GM12878 (cell line): ENCODE measurements at regions not wholly inside any gene's neighbourhood (a gene's known extent, or its start where the extent isn't known, plus 50 kb on each side); places are given as distances from the start of the nearest gene placed in this dataset.

Source experiments
- ATAC-seq: fragments of 200-7000 bp; cut with Tn5 transposase; 3 replicates; pipeline ENCODE4 v1.9.1; 2020; ENCODE audit warnings: mild to moderate bottlenecking, moderate library complexity
- BruUV-seq: library from RNA; stranded (reverse); fragments of 400-500 nt; replicated peaks from 2 replicates; lab custom pipeline; 2021; lab: Mats Ljungman, UMichigan
- CTCF ChIA-PET: fragments of 300-600 bp; sonication (Branson Sonifier 250); formaldehyde crosslinking; extraction: SDS; loops from one replicate; lab custom pipeline; 2021; ENCODE audit warnings: inconsistent platforms; lab: Yijun Ruan, JAX
- POLR2A ChIA-PET: fragments of 350-600 bp; formaldehyde crosslinking; extraction: SDS; loops from one replicate; lab custom pipeline; 2021; ENCODE audit warnings: inconsistent platforms; lab: Charles Lee
- RAD21 ChIA-PET: fragments of 300-600 bp; sonication (Branson Sonifier 250); formaldehyde crosslinking; loops from one replicate; lab custom pipeline; 2023; ENCODE audit warnings: antibody characterized with exemption; ENCODE audit not compliant: unreplicated experiment; lab: Charles Lee
- SMC1A ChIA-PET: fragments of 300-600 bp; sonication (Branson Sonifier 250); formaldehyde crosslinking; loops from one replicate; lab custom pipeline; 2023; ENCODE audit not compliant: unreplicated experiment, uncharacterized antibody; lab: Charles Lee
- DNase-seq: peaks from one replicate; pipeline ENCODE4 v3.0.0-alpha.2; 2011; ENCODE audit warnings: low read depth, low spot score
- FAIRE-seq: peaks from 3 replicates; lab custom pipeline; 2011; peaks lifted over from hg19 to GRCh38; lab: Jason Lieb, UNC
- H2AFZ ChIP-seq: 2 replicates; pipeline ENCODE4 v1.6.0; 2011; ENCODE audit warnings: low read depth, low read length, control low read depth; ENCODE audit not compliant: control insufficient read depth
- H3K27ac ChIP-seq: 2 replicates; pipeline ENCODE4 v1.5.1; 2011; ENCODE audit warnings: control low read depth; ENCODE audit not compliant: control insufficient read depth, insufficient read depth
- H3K27me3 ChIP-seq, 2 experiments: replicated peaks in 1 of 2; 2 replicates each; pipeline versions ENCODE4 v1.6.0 to v1.6.1; 2011; ENCODE audit warnings: low read length in 1 of 2; ENCODE audit not compliant: control insufficient read depth in 2 of 2, insufficient read depth in 2 of 2
- H3K36me3 ChIP-seq, 2 experiments: 2 replicates each; pipeline ENCODE4 v1.5.1; 2011; ENCODE audit warnings: low read length in 1 of 2; ENCODE audit not compliant: control insufficient read depth in 2 of 2, insufficient read depth in 2 of 2
- H3K4me1 ChIP-seq: 2 replicates; pipeline ENCODE4 v1.6.1; 2011; ENCODE audit warnings: mild to moderate bottlenecking, low read length, moderate library complexity, mixed read lengths; ENCODE audit not compliant: control insufficient read depth, insufficient read depth
- H3K4me2 ChIP-seq: 2 replicates; pipeline ENCODE4 v1.6.0; 2011; ENCODE audit warnings: control low read depth; ENCODE audit not compliant: control insufficient read depth, insufficient read depth
- H3K4me3 ChIP-seq: fragments of 200-600 bp; sonication (generic); 2 replicates; pipeline ENCODE4 v1.5.1; 2016
- H3K79me2 ChIP-seq: 2 replicates; pipeline ENCODE4 v1.6.0; 2011; ENCODE audit warnings: low read length; ENCODE audit not compliant: control insufficient read depth, insufficient read depth
- H3K9ac ChIP-seq: 2 replicates; pipeline ENCODE4 v1.8.0; 2011; ENCODE audit warnings: low read length, control low read depth, mixed read lengths; ENCODE audit not compliant: control insufficient read depth, insufficient read depth
- H3K9me3 ChIP-seq: replicated peaks from 3 replicates; pipeline ENCODE4 v1.5.1; 2011; ENCODE audit warnings: mild to moderate bottlenecking, low read length; ENCODE audit not compliant: control insufficient read depth, insufficient read depth
- H4K20me1 ChIP-seq: 2 replicates; pipeline ENCODE4 v1.6.0; 2011; ENCODE audit not compliant: control insufficient read depth, insufficient read depth
- FOS ChIP-seq: IDR thresholded peaks from 3 replicates; pipeline ENCODE4 v1.6.1; 2011; ENCODE audit warnings: borderline replicate concordance; ENCODE audit not compliant: insufficient read length; ENCODE audit errors: extremely low read depth
- MXI1 ChIP-seq: fragments of 150-350 bp; IDR thresholded peaks from 2 replicates; pipeline ENCODE4 v1.6.1; 2011; ENCODE audit warnings: low read depth, mild to moderate bottlenecking, inconsistent platforms, low read length, improper control_type of control experiment
- NFYA ChIP-seq: IDR thresholded peaks from 2 replicates; pipeline ENCODE4 v1.6.1; 2011; ENCODE audit warnings: low read depth, mild to moderate bottlenecking, low read length, improper control_type of control experiment, borderline replicate concordance
- NR2C2 ChIP-seq: IDR thresholded peaks from 2 replicates; pipeline ENCODE4 v1.6.1; 2011; ENCODE audit warnings: borderline replicate concordance, low read depth; ENCODE audit not compliant: control insufficient read depth, insufficient read length
- RELB ChIP-seq: fragments of 450-650 bp; IDR thresholded peaks from 2 replicates; pipeline ENCODE4 v1.6.1; 2017; ENCODE audit warnings: low read depth, mild to moderate bottlenecking, moderate library complexity
- SUZ12 ChIP-seq: fragments of 200-600 bp; sonication (generic); IDR thresholded peaks from one replicate; pipeline ENCODE4 v1.6.1; 2018; ENCODE audit warnings: antibody characterized with exemption, mild to moderate bottlenecking; ENCODE audit not compliant: unreplicated experiment
- WGBS: methylation state at CpG from one replicate; pipeline ENCODE4 v1.1.6; 2016; ENCODE audit warnings: low lambda C conversion rate; ENCODE audit not compliant: insufficient replicate concordance, insufficient coverage; ENCODE audit errors: missing lambda C conversion rate; 5-methylcytosine and 5-hydroxymethylcytosine counted together
- in situ Hi-C: fragments of 300-500 bp; cut with MboI; formaldehyde crosslinking; loops from 9 replicates; pipeline ENCODE4 v1.14.3; 2018; ENCODE audit warnings: mixed read lengths
- intact Hi-C: fragments of 100-400 bp; cut with micrococcal nuclease; formaldehyde crosslinking; loops from one replicate; pipeline ENCODE4 v1.14.2; 2022; ENCODE audit not compliant: unreplicated experiment
- TF ChIP-seq, protein P1 (sequence below): fragments of 450-650 bp; IDR thresholded peaks from 2 replicates; pipeline ENCODE4 v1.6.1; 2017; ENCODE audit warnings: mild to moderate bottlenecking, moderate library complexity
- TF ChIP-seq, protein P2 (sequence below): fragments of 450-650 bp; IDR thresholded peaks from 2 replicates; pipeline ENCODE4 v1.6.1; 2014; ENCODE audit warnings: mild to moderate bottlenecking

- TF ChIP-seq, protein P1, sequence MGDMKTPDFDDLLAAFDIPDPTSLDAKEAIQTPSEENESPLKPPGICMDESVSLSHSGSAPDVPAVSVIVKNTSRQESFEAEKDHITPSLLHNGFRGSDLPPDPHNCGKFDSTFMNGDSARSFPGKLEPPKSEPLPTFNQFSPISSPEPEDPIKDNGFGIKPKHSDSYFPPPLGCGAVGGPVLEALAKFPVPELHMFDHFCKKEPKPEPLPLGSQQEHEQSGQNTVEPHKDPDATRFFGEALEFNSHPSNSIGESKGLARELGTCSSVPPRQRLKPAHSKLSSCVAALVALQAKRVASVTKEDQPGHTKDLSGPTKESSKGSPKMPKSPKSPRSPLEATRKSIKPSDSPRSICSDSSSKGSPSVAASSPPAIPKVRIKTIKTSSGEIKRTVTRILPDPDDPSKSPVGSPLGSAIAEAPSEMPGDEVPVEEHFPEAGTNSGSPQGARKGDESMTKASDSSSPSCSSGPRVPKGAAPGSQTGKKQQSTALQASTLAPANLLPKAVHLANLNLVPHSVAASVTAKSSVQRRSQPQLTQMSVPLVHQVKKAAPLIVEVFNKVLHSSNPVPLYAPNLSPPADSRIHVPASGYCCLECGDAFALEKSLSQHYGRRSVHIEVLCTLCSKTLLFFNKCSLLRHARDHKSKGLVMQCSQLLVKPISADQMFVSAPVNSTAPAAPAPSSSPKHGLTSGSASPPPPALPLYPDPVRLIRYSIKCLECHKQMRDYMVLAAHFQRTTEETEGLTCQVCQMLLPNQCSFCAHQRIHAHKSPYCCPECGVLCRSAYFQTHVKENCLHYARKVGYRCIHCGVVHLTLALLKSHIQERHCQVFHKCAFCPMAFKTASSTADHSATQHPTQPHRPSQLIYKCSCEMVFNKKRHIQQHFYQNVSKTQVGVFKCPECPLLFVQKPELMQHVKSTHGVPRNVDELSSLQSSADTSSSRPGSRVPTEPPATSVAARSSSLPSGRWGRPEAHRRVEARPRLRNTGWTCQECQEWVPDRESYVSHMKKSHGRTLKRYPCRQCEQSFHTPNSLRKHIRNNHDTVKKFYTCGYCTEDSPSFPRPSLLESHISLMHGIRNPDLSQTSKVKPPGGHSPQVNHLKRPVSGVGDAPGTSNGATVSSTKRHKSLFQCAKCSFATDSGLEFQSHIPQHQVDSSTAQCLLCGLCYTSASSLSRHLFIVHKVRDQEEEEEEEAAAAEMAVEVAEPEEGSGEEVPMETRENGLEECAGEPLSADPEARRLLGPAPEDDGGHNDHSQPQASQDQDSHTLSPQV: no peak
- TF ChIP-seq NR2C2: no peak
- TF ChIP-seq, all 136 proteins: peak for 0
These were observed 180.4 kb downstream of the KATNAL1 start (continued) for GRCh38 chr13:30126903-30127428.

GRCh38 chr13:30125422-30126073, 181.8 kb downstream of the KATNAL1 start:
- intact Hi-C loops (no loop called here), in situ Hi-C loops (no loop called here)
- FAIRE-seq: no peak
- Histone ChIP-seq H4K20me1 (no peaks in the 10 kb centered on the region), H3K79me2 (no peaks in the 10 kb centered on the region), H3K27ac (no peak overlapping the region), H3K36me3 (no peaks in the 10 kb centered on the region), H3K4me3 (no peak overlapping the region), H3K4me2 (no peak overlapping the region), H3K4me1 (no peaks in the 10 kb centered on the region), H3K9ac (no peak overlapping the region), H2AFZ (no peak overlapping the region), H3K9me3 (no peaks in the 10 kb centered on the region), H3K27me3 (no peaks in the 10 kb centered on the region)
- TF ChIP-seq MXI1 (no peak), RELB (no peak), SUZ12 (no peak), FOS (no peak), NR2C2 (no peak), NFYA (no peak)
- TF ChIP-seq, protein P2, sequence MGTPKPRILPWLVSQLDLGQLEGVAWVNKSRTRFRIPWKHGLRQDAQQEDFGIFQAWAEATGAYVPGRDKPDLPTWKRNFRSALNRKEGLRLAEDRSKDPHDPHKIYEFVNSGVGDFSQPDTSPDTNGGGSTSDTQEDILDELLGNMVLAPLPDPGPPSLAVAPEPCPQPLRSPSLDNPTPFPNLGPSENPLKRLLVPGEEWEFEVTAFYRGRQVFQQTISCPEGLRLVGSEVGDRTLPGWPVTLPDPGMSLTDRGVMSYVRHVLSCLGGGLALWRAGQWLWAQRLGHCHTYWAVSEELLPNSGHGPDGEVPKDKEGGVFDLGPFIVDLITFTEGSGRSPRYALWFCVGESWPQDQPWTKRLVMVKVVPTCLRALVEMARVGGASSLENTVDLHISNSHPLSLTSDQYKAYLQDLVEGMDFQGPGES: no peak
- no TSS peak for BruUV-seq
- ChIA-PET CTCF (interaction anchor here (0.6 to 4.2 kb wide), 3 partner anchors 10 to 393 kb away, joined by 4 to 18 read pairs (median 5); no protein-coding TSS in a partner anchor), RAD21 (no interaction called here), SMC1A (interaction anchor here (0.9 to 1.8 kb wide), 7 partner anchors 9 to 354 kb away, joined by 3 to 6 read pairs (median 4); no protein-coding TSS in a partner anchor), POLR2A (no interaction called here)
- DNase-seq: no peak
- no peak for ATAC-seq
- 50% methylated on average over 5 of the region's 5 CpGs for WGBS
